ENCODE measurements at regions not wholly inside any gene's neighbourhood (a gene's known extent, or its start where the extent isn't known, plus 50 kb on each side); places are given as distances from the start of the nearest gene placed in this dataset.

GRCh38 chr6:164749221-164750064 lies 560.0 kb downstream of the C6orf118 start:
- TF ChIP-seq CTCF (IDR thresholded peaks at IDR 0.05; ENCODE audit: poor library complexity) (no peak), EZH2phosphoT487 (IDR thresholded peaks at IDR 0.05; ENCODE audit: low read depth, severe bottlenecking, unreplicated experiment) (no peak)
